ENCODE measurements at regions not wholly inside any gene's neighbourhood (a gene's known extent, or its start where the extent isn't known, plus 50 kb on each side); places are given as distances from the start of the nearest gene placed in this dataset.

DNA sequence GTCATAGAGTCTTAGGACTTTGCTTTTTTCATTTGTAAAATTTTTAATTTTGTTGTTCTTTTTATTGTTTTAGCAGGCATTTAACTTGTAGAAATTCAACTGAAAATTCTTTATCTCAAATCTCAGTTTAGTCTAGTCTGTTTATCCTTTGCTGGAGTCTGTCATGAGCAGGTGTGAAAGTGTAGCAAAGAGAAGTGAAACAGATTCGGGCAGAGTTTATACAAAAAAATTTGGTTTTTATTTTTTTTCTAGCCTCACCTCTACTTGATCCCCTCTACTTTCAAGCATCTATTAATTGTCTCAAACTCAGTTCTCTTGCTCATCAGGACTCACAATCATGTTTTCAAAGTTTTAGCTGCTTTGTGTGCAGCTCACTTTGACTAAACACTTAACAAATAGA lies 655.2 kb downstream of the HDGFL1 start:
- TF ChIP-seq, protein P1, sequence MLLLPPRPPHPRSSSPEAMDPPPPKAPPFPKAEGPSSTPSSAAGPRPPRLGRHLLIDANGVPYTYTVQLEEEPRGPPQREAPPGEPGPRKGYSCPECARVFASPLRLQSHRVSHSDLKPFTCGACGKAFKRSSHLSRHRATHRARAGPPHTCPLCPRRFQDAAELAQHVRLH (CRISPR knock-in tag; IDR thresholded peaks at IDR 0.05; ENCODE audit: borderline replicate concordance, low read depth), result no peak
- BruUV-seq (replicated peaks), result no TSS peak
- WGBS (ENCODE audit: low lambda C conversion rate), result 0% methylated on average over 1 of the region's 1 CpG
- no peaks in the 10 kb centered on the region for H3K79me2 ChIP-seq (ENCODE audit: insufficient read depth, low read length)
- intact Hi-C loops (cut with micrococcal nuclease; ENCODE audit: unreplicated experiment), result no loop called here
- no peak overlapping the region for H3K4me3 ChIP-seq (replicated peaks in 1 of 3; ENCODE audit: insufficient read depth in 1 of 3, low read depth in 2 of 3, low read length in 3 of 3)
- H4K20me1 ChIP-seq (ENCODE audit: insufficient read depth, low read length), result no peaks in the 10 kb centered on the region
- no peaks in the 10 kb centered on the region for H3K27me3 ChIP-seq (ENCODE audit: control insufficient read depth in 1 of 2, insufficient read depth in 2 of 2, low read length in 2 of 2)
- ATAC-seq (no peak), FAIRE-seq (no peak), DNase-seq (ENCODE audit: low spot score) (no peak)
- POLR2A ChIA-PET, result no interaction called here
- no peak overlapping the region for H3K9ac ChIP-seq (ENCODE audit: insufficient read depth, low read depth, low read length)
- CTCF ChIA-PET (ENCODE audit: low intra/inter-chr PET ratio, low total read pairs), result no interaction called here
- no peaks in the 10 kb centered on the region for H3K36me3 ChIP-seq (replicated peaks in 1 of 2; ENCODE audit: control insufficient read depth in 1 of 2, insufficient read depth in 2 of 2, low read length in 2 of 2)
- H3K4me2 ChIP-seq (ENCODE audit: low read depth, low read length), result no peak overlapping the region
- no peak overlapping the region for H2AFZ ChIP-seq (ENCODE audit: low read length)
- H3K9me3 ChIP-seq (ENCODE audit: low read length), result peaks cover 86% of the 10 kb centered on the region
- no peak overlapping the region for H3K27ac ChIP-seq (ENCODE audit: extremely low read length, insufficient read depth, low read length)
- no peaks in the 10 kb centered on the region for H3K4me1 ChIP-seq (ENCODE audit: insufficient read depth, low read length)
- in situ Hi-C loops (cut with HindIII; ENCODE audit: extremely low pct_ligation_motif_present, low pct_unique_long_range_greater_than_20kb), result no loop called here

GRCh38 chr6:23228439-23229024 lies 659.2 kb downstream of the HDGFL1 start:
- 27% methylated on average over 8 of the region's 11 CpGs for WGBS (ENCODE audit: low lambda C conversion rate)
- H4K20me1 ChIP-seq (ENCODE audit: insufficient read depth, low read length), result no peaks in the 10 kb centered on the region
- BruUV-seq (replicated peaks), result no TSS peak
- ATAC-seq (no peak), FAIRE-seq (no peak), DNase-seq (ENCODE audit: low spot score) (no peak)
- no peak overlapping the region for H2AFZ ChIP-seq (ENCODE audit: low read length)
- no peak overlapping the region for H3K9ac ChIP-seq (ENCODE audit: insufficient read depth, low read depth, low read length)
- intact Hi-C loops (cut with micrococcal nuclease; ENCODE audit: unreplicated experiment) (no loop called here), in situ Hi-C loops (cut with HindIII; ENCODE audit: extremely low pct_ligation_motif_present, low pct_unique_long_range_greater_than_20kb) (no loop called here)
- H3K4me2 ChIP-seq (ENCODE audit: low read depth, low read length), result no peak overlapping the region
- no peaks in the 10 kb centered on the region for H3K36me3 ChIP-seq (replicated peaks in 1 of 2; ENCODE audit: control insufficient read depth in 1 of 2, insufficient read depth in 2 of 2, low read length in 2 of 2)
- POLR2A ChIA-PET, result no interaction called here
- H3K4me1 ChIP-seq (ENCODE audit: insufficient read depth, low read length), result no peaks in the 10 kb centered on the region
- peaks cover 67% of the 10 kb centered on the region for H3K9me3 ChIP-seq (ENCODE audit: low read length)
- CTCF ChIA-PET (ENCODE audit: low intra/inter-chr PET ratio, low total read pairs), result no interaction called here
- TF ChIP-seq ZBTB42 (CRISPR knock-in tag; IDR thresholded peaks at IDR 0.05) (no peak), PITX1 (CRISPR knock-in tag; IDR thresholded peaks at IDR 0.05) (no peak), STAT5B (CRISPR knock-in tag; IDR thresholded peaks at IDR 0.05) (no peak), MIER3 (CRISPR knock-in tag; IDR thresholded peaks at IDR 0.05; ENCODE audit: borderline replicate concordance) (no peak), GFI1 (CRISPR knock-in tag; IDR thresholded peaks at IDR 0.05; ENCODE audit: borderline replicate concordance) (no peak), STAG1 (CRISPR knock-in tag; IDR thresholded peaks at IDR 0.05) (no peak), TBP (CRISPR knock-in tag; IDR thresholded peaks at IDR 0.05) (no peak)
- no peaks in the 10 kb centered on the region for H3K79me2 ChIP-seq (ENCODE audit: insufficient read depth, low read length)
- H3K27ac ChIP-seq (ENCODE audit: extremely low read length, insufficient read depth, low read length), result no peak overlapping the region
- H3K4me3 ChIP-seq (replicated peaks in 1 of 3; ENCODE audit: insufficient read depth in 1 of 3, low read depth in 2 of 3, low read length in 3 of 3), result no peak overlapping the region
- H3K27me3 ChIP-seq (ENCODE audit: control insufficient read depth in 1 of 2, insufficient read depth in 2 of 2, low read length in 2 of 2), result no peaks in the 10 kb centered on the region

Data from HepG2 (cell line).